ENCODE measurements at regions not wholly inside any gene's neighbourhood (a gene's known extent, or its start where the extent isn't known, plus 50 kb on each side); places are given as distances from the start of the nearest gene placed in this dataset.

GRCh38 chr6:7042056-7042653, 65.6 kb upstream of the RREB1 start (continued):
- TF ChIP-seq, protein P1, sequence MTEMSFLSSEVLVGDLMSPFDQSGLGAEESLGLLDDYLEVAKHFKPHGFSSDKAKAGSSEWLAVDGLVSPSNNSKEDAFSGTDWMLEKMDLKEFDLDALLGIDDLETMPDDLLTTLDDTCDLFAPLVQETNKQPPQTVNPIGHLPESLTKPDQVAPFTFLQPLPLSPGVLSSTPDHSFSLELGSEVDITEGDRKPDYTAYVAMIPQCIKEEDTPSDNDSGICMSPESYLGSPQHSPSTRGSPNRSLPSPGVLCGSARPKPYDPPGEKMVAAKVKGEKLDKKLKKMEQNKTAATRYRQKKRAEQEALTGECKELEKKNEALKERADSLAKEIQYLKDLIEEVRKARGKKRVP (CRISPR knock-in tag; IDR thresholded peaks at IDR 0.05): peak; percentile 73; the same call in 1 of the 2 replicates
- TF ChIP-seq ZNF764 (CRISPR knock-in tag; IDR thresholded peaks at IDR 0.05; ENCODE audit: low read depth) (no peak), PTTG1 (tag; IDR thresholded peaks at IDR 0.05; ENCODE audit: low read depth) (peak; percentile 86), MCM3 (IDR thresholded peaks at IDR 0.05) (no peak), MAFF (IDR thresholded peaks at IDR 0.05; ENCODE audit: low read length) (0 out of 2 replicates have a peak, but pooled peaks have one; percentile 16), ETS2 (tag; IDR thresholded peaks at IDR 0.05; ENCODE audit: borderline replicate concordance, poor library complexity, severe bottlenecking) (no peak), ZHX1 (conservative IDR thresholded peaks at IDR 0.05; ENCODE audit: low read length) (no peak), ZNF174 (CRISPR knock-in tag; IDR thresholded peaks at IDR 0.05) (no peak), POLR2AphosphoS2 (IDR thresholded peaks at IDR 0.05; ENCODE audit: low read length) (no peak), ZNF778 (CRISPR knock-in tag; IDR thresholded peaks at IDR 0.05) (no peak), ESRRB (CRISPR knock-in tag; IDR thresholded peaks at IDR 0.05; ENCODE audit: borderline replicate concordance) (no peak), DIDO1 (tag; IDR thresholded peaks at IDR 0.05; ENCODE audit: low read depth) (no peak), USF2 (CRISPR knock-in tag; IDR thresholded peaks at IDR 0.05) (no peak), ZNF282 (CRISPR knock-in tag; IDR thresholded peaks at IDR 0.05) (no peak), ZNF347 (CRISPR knock-in tag; IDR thresholded peaks at IDR 0.05; ENCODE audit: low read depth) (no peak)
- TF ChIP-seq, protein P2, sequence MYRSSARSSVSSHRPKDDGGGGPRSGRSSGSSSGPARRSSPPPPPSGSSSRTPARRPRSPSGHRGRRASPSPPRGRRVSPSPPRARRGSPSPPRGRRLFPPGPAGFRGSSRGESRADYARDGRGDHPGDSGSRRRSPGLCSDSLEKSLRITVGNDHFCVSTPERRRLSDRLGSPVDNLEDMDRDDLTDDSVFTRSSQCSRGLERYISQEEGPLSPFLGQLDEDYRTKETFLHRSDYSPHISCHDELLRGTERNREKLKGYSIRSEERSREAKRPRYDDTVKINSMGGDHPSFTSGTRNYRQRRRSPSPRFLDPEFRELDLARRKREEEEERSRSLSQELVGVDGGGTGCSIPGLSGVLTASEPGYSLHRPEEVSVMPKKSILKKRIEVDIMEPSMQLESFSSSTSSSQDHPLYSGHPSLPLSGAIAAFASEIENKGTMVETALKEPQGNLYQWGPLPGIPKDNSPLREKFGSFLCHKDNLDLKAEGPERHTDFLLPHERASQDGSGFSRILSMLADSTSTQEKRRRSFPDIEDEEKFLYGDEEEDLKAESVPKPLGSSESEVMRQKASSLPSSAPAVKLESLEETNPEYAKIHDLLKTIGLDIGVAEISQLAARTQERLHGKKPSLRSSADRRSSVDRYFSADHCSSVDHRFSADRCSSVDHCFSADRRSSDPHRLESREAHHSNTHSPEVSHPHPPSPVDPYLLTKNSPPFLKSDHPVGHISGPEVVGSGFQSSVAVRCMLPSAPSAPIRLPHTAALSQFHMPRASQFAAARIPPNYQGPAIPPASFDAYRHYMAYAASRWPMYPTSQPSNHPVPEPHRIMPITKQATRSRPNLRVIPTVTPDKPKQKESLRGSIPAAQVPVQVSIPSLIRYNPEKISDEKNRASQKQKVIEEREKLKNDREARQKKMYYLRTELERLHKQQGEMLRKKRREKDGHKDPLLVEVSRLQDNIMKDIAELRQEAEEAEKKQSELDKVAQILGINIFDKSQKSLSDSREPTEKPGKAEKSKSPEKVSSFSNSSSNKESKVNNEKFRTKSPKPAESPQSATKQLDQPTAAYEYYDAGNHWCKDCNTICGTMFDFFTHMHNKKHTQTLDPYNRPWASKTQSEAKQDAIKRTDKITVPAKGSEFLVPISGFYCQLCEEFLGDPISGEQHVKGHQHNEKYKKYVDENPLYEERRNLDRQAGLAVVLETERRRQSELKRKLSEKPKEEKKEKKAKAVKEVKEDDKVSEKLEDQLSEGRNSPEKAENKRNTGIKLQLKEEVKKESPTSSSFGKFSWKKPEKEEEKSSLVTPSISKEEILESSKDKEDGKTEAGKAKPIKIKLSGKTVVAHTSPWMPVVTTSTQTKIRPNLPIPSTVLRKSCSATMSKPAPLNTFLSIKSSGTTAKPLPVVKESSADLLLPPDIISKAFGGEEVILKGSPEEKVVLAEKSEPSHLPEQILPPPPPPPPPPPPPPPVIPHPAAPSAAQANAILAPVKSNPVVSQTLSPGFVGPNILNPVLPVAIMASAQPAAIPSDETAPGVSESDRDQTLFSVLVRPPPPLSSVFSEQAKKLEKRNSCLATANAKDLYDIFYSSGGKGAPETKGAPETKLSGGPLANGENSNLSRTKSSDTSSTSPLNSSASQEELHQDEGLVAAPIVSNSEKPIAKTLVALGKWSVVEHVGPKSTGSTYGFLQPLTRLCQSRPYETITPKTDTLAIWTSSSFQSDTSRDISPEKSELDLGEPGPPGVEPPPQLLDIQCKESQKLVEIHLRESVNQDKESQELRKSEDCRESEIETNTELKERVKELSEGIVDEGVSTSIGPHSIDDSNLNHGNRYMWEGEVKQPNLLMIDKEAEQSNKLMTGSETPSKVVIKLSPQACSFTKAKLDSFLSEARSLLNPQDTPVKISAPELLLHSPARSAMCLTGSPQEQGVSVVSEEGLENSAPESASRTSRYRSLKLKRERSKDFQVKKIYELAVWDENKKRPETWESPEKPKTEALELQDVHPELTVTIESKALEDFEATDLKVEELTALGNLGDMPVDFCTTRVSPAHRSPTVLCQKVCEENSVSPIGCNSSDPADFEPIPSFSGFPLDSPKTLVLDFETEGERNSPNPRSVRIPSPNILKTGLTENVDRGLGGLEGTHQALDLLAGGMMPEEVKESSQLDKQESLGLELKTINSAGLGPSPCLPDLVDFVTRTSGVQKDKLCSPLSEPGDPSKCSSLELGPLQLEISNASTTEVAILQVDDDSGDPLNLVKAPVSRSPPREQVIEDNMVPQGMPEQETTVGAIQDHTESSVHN (IDR thresholded peaks at IDR 0.05; ENCODE audit: borderline replicate concordance in 1 of 2, low read depth in 1 of 2): no peak

Data from K562 (cell line).